Endothelial cell of umbilical vein (primary cell): ENCODE measurements at regions not wholly inside any gene's neighbourhood (a gene's known extent, or its start where the extent isn't known, plus 50 kb on each side); places are given as distances from the start of the nearest gene placed in this dataset.

Experiments
- BruUV-seq: library from RNA; stranded (reverse); fragments of 400-500 nt; replicated peaks from 2 replicates; lab custom pipeline; 2021; lab: Mats Ljungman, UMichigan
- CTCF ChIA-PET: fragments of 300-600, 350-600 bp; sonication (Branson Sonifier 250); formaldehyde crosslinking; loops from one replicate; lab custom pipeline; 2021; ENCODE audit warnings: antibody characterized with exemption, inconsistent platforms; lab: Charles Lee
- POLR2A ChIA-PET: fragments of 300-600, 350-600 bp; sonication (Branson Sonifier 250); formaldehyde crosslinking; loops from one replicate; lab custom pipeline; 2021; ENCODE audit warnings: antibody characterized with exemption, inconsistent platforms; lab: Charles Lee
- DNase-seq: peaks from one replicate; pipeline ENCODE4 v3.0.0-alpha.2; 2011; ENCODE audit warnings: low read depth, low spot score
- FAIRE-seq: peaks from 2 replicates; lab custom pipeline; 2011; peaks lifted over from hg19 to GRCh38; lab: Jason Lieb, UNC
- H2AFZ ChIP-seq: 2 replicates; pipeline ENCODE4 v1.6.0; 2012; ENCODE audit warnings: low read depth, low read length, control low read depth, inconsistent platforms
- H3K27ac ChIP-seq: 2 replicates; pipeline ENCODE4 v1.5.1; 2011; ENCODE audit warnings: low read depth, mild to moderate bottlenecking, control low read depth, low read length, moderate library complexity; ENCODE audit not compliant: insufficient read depth
- H3K27me3 ChIP-seq, 2 experiments: 2 replicates each; pipeline versions ENCODE4 v1.6.0 to v1.6.1; 2011; ENCODE audit warnings: low read length in 2 of 2, mixed read lengths in 1 of 2; ENCODE audit not compliant: control insufficient read depth in 2 of 2, insufficient read depth in 2 of 2
- H3K36me3 ChIP-seq, 2 experiments: 2 replicates in 1 of 2; 3 replicates in 1 of 2; pipeline ENCODE4 v1.5.1; 2011; ENCODE audit warnings: low read length in 2 of 2, mild to moderate bottlenecking in 1 of 2, moderate library complexity in 1 of 2; ENCODE audit not compliant: control insufficient read depth in 2 of 2, insufficient read depth in 2 of 2; ENCODE audit errors: extremely low read depth in 1 of 2
- H3K4me1 ChIP-seq: 3 replicates; pipeline ENCODE4 v1.5.1; 2011; ENCODE audit warnings: mild to moderate bottlenecking, low read length; ENCODE audit not compliant: control insufficient read depth, insufficient read depth; ENCODE audit errors: extremely low read depth
- H3K4me2 ChIP-seq: 2 replicates; pipeline ENCODE4 v1.6.1; 2011; ENCODE audit warnings: low read length, control low read depth, mixed read lengths; ENCODE audit not compliant: insufficient read depth
- H3K4me3 ChIP-seq, 3 experiments: fragments of 200-600 bp in 1 of 3; sonication (generic), shearing (Covaris generic) in 1 of 3; replicated peaks in 1 of 3; 2 replicates each; pipeline ENCODE4 v1.5.1; 2011 to 2016; ENCODE audit warnings: control low read depth in 3 of 3, low read length in 3 of 3, mild to moderate bottlenecking in 2 of 3, inconsistent platforms in 1 of 3, low read depth in 1 of 3, moderate library complexity in 1 of 3; ENCODE audit not compliant: insufficient read depth in 1 of 3
- H3K79me2 ChIP-seq: 2 replicates; pipeline ENCODE4 v1.6.0; 2012; ENCODE audit warnings: low read length, inconsistent platforms; ENCODE audit not compliant: control insufficient read depth, insufficient read depth
- H3K9ac ChIP-seq: replicated peaks from 2 replicates; pipeline ENCODE3; 2011; ENCODE audit warnings: low read length, control low read depth; ENCODE audit not compliant: insufficient read depth; ENCODE audit errors: extremely low read depth
- H3K9me1 ChIP-seq: replicated peaks from 3 replicates; pipeline ENCODE4 v1.6.0; 2011; ENCODE audit warnings: mild to moderate bottlenecking, low read length; ENCODE audit not compliant: control insufficient read depth, insufficient read depth; ENCODE audit errors: extremely low read depth
- H3K9me3 ChIP-seq: replicated peaks from 2 replicates; pipeline ENCODE4 v1.5.1; 2012; ENCODE audit warnings: low read length, inconsistent platforms; ENCODE audit not compliant: control insufficient read depth, insufficient read depth
- H4K20me1 ChIP-seq: replicated peaks from 2 replicates; pipeline ENCODE3; 2011; ENCODE audit warnings: mild to moderate bottlenecking, low read length; ENCODE audit not compliant: control insufficient read depth, insufficient read depth; ENCODE audit errors: extremely low read depth
- CTCF ChIP-seq, 2 donors: IDR thresholded peaks; 1 replicate in 1 of 2; 2 replicates in 1 of 2; pipeline ENCODE4 v1.5.1; 2011; ENCODE audit warnings: low read length in 2 of 2, mild to moderate bottlenecking in 2 of 2, moderate library complexity in 2 of 2, control low read depth in 1 of 2, inconsistent platforms in 1 of 2, low read depth in 1 of 2; ENCODE audit not compliant: insufficient read depth in 1 of 2; ENCODE audit errors: extremely low read depth in 1 of 2
- EZH2 ChIP-seq: IDR thresholded peaks from 2 replicates; pipeline ENCODE4 v1.6.1; 2012; ENCODE audit warnings: borderline replicate concordance, low read depth, mild to moderate bottlenecking, moderate library complexity, low read length, inconsistent platforms; ENCODE audit not compliant: severe bottlenecking
- FOS ChIP-seq: IDR thresholded peaks from 2 replicates; pipeline ENCODE4 v1.6.1; 2011; ENCODE audit warnings: mild to moderate bottlenecking, low read length, moderate library complexity, borderline replicate concordance; ENCODE audit not compliant: insufficient read depth
- GATA2 ChIP-seq: IDR thresholded peaks from 2 replicates; pipeline ENCODE4 v1.7.0; 2011; ENCODE audit warnings: low read depth, mild to moderate bottlenecking, moderate library complexity, mixed read lengths, low read length; ENCODE audit not compliant: insufficient read length, insufficient read depth
- JUN ChIP-seq: IDR thresholded peaks from 2 replicates; pipeline ENCODE4 v1.6.1; 2011; ENCODE audit warnings: borderline replicate concordance, low read depth; ENCODE audit not compliant: insufficient read length, insufficient read depth
- MAX ChIP-seq: IDR thresholded peaks from 2 replicates; pipeline ENCODE4 v1.6.1; 2011; ENCODE audit not compliant: insufficient read depth, insufficient read length
- MYC ChIP-seq: IDR thresholded peaks from one replicate; pipeline ENCODE4 v1.6.1; 2011; ENCODE audit warnings: mild to moderate bottlenecking, low read depth, low read length
- POLR2A ChIP-seq: IDR thresholded peaks from 2 replicates; pipeline ENCODE4 v1.6.1; 2012; ENCODE audit warnings: low read depth, mild to moderate bottlenecking, control low read depth, low read length
- POLR2AphosphoS5 ChIP-seq: IDR thresholded peaks from 2 replicates; pipeline ENCODE4 v1.6.1; 2012; ENCODE audit warnings: low read depth, mild to moderate bottlenecking, control low read depth, low read length, moderate library complexity; ENCODE audit not compliant: insufficient read depth
- dilution Hi-C: fragments of 300-500 bp; cut with MboI; formaldehyde crosslinking; loops from one replicate; pipeline ENCODE4 v1.15.0; 2019; ENCODE audit warnings: low sequenced_read_pairs; ENCODE audit not compliant: extremely low pct_ligation_motif_present
- intact Hi-C: fragments of 100-400 bp; cut with micrococcal nuclease; formaldehyde crosslinking; loops from one replicate; pipeline ENCODE4 v1.10.0; 2022

- H3K4me1 ChIP-seq: no peaks in the 10 kb centered on the region
- TF ChIP-seq EZH2 (no peak), POLR2AphosphoS5 (no peak), POLR2A (no peak), GATA2 (no peak), MAX (no peak), JUN (no peak), CTCF (IDR thresholded peaks at IDR 0.05; ENCODE audit: extremely low read depth in 1 of 2, insufficient read depth in 1 of 2, low read depth in 1 of 2, low read length in 2 of 2) (no peak), MYC (no peak), FOS (no peak)
- CTCF ChIA-PET: interaction anchor here (0.9 to 1.5 kb wide), 2 partner anchors 8 to 582 kb away, joined by 3 read pairs; no protein-coding TSS in a partner anchor
- intact Hi-C loops (no loop called here), dilution Hi-C loops (no loop called here)
- no peaks in the 10 kb centered on the region for H3K9me3 ChIP-seq
- no peaks in the 10 kb centered on the region for H4K20me1 ChIP-seq
- H3K9ac ChIP-seq: no peak overlapping the region
- no peak overlapping the region for H2AFZ ChIP-seq
- no peak overlapping the region for H3K4me2 ChIP-seq
- H3K36me3 ChIP-seq: no peaks in the 10 kb centered on the region
- peaks cover 0 to 5% of the 10 kb centered on the region in 2 experiments for H3K27me3 ChIP-seq
- no peaks in the 10 kb centered on the region for H3K79me2 ChIP-seq
- POLR2A ChIA-PET: no interaction called here
- H3K9me1 ChIP-seq: no peaks in the 10 kb centered on the region
- BruUV-seq: no TSS peak
- H3K4me3 ChIP-seq: no peak overlapping the region
- FAIRE-seq (no peak), DNase-seq (no peak)
- no peak overlapping the region for H3K27ac ChIP-seq
Observed at GRCh38 chr7:28879105-28879504, 79.0 kb downstream of the TRIL start.
